GM23248 (cell line): ENCODE measurements at regions not wholly inside any gene's neighbourhood (a gene's known extent, or its start where the extent isn't known, plus 50 kb on each side); places are given as distances from the start of the nearest gene placed in this dataset.
"Not testable (repeated sequence)": the region's sequence is repeated elsewhere in the genome, so short reads cannot be mapped to it uniquely, and the experiment has no call there.

ENCODE experiments used
- DNase-seq: peaks from one replicate; pipeline ENCODE4 v3.0.0-alpha.2; 2015
- H2AFZ ChIP-seq: fragments of 200-600 bp; sonication (generic); 2 replicates; pipeline ENCODE4 v1.6.1; 2016; ENCODE audit warnings: antibody characterized with exemption
- H3F3A ChIP-seq: fragments of 200-600 bp; sonication (generic); 2 replicates; pipeline ENCODE4 v1.6.1; 2016; ENCODE audit warnings: mild to moderate bottlenecking, antibody characterized with exemption, mixed run types; ENCODE audit not compliant: insufficient read depth
- H3K27ac ChIP-seq: fragments of 200-600 bp; sonication (generic); 2 replicates; pipeline ENCODE4 v1.5.1; 2016; ENCODE audit warnings: mild to moderate bottlenecking
- H3K27me3 ChIP-seq: fragments of 200-600 bp; sonication (generic); replicated peaks from 2 replicates; pipeline ENCODE4 v1.6.1; 2016; ENCODE audit warnings: mild to moderate bottlenecking; ENCODE audit not compliant: insufficient read depth
- H3K36me3 ChIP-seq: fragments of 200-600 bp; sonication (generic); 2 replicates; pipeline ENCODE4 v1.6.1; 2016; ENCODE audit warnings: low read depth, mild to moderate bottlenecking
- H3K4me1 ChIP-seq: fragments of 200-600 bp; sonication (generic); 2 replicates; pipeline ENCODE4 v1.6.1; 2016; ENCODE audit warnings: mild to moderate bottlenecking; ENCODE audit not compliant: insufficient read depth
- H3K4me2 ChIP-seq: fragments of 200-600 bp; sonication (generic); one replicate; pipeline ENCODE4 v1.6.1; 2016; ENCODE audit warnings: mild to moderate bottlenecking; ENCODE audit not compliant: unreplicated experiment
- H3K4me3 ChIP-seq: fragments of 200-600 bp; sonication (generic); 2 replicates; pipeline ENCODE4 v1.5.1; 2016; ENCODE audit warnings: mild to moderate bottlenecking
- H3K79me2 ChIP-seq: fragments of 200-600 bp; sonication (generic); 2 replicates; pipeline ENCODE4 v1.6.1; 2016; ENCODE audit warnings: mild to moderate bottlenecking; ENCODE audit not compliant: insufficient read depth
- H3K9ac ChIP-seq: fragments of 200-600 bp; sonication (generic); 2 replicates; pipeline ENCODE4 v1.6.1; 2016; ENCODE audit warnings: mild to moderate bottlenecking
- H3K9me2 ChIP-seq: fragments of 200-600 bp; sonication (generic); 2 replicates; pipeline ENCODE4 v1.6.1; 2016; ENCODE audit warnings: mixed run types, mild to moderate bottlenecking, moderate library complexity; ENCODE audit not compliant: insufficient read depth
- H3K9me3 ChIP-seq: fragments of 200-600 bp; sonication (generic); one replicate; pipeline ENCODE4 v1.6.1; 2017; ENCODE audit warnings: low read depth
- H4K20me1 ChIP-seq: fragments of 200-600 bp; sonication (generic); 2 replicates; pipeline ENCODE4 v1.6.0; 2016; ENCODE audit not compliant: insufficient read depth
- EZH2 ChIP-seq: fragments of 200-600 bp; sonication (generic); IDR thresholded peaks from 2 replicates; pipeline ENCODE4 v1.6.1; 2018; ENCODE audit warnings: antibody characterized with exemption, mild to moderate bottlenecking; ENCODE audit not compliant: insufficient read depth, poor library complexity, severe bottlenecking
- EZH2phosphoT487 ChIP-seq: fragments of 200-600 bp; sonication (generic); IDR thresholded peaks from 2 replicates; pipeline ENCODE4 v1.6.1; 2018; ENCODE audit warnings: antibody characterized with exemption, moderate library complexity, mild to moderate bottlenecking, low read depth; ENCODE audit not compliant: insufficient read depth
- WGBS, 2 experiments: methylation state at CpG; one replicate each; pipeline ENCODE4 v1.1.6; 2015 to 2017; ENCODE audit warnings: low lambda C conversion rate in 2 of 2, low coverage in 1 of 2; ENCODE audit errors: missing lambda C conversion rate in 2 of 2; 5-methylcytosine and 5-hydroxymethylcytosine counted together
- in situ Hi-C: fragments of 300-500 bp; cut with MboI; formaldehyde crosslinking; loops from 2 replicates; pipeline ENCODE4 v1.15.0; 2020

DNA sequence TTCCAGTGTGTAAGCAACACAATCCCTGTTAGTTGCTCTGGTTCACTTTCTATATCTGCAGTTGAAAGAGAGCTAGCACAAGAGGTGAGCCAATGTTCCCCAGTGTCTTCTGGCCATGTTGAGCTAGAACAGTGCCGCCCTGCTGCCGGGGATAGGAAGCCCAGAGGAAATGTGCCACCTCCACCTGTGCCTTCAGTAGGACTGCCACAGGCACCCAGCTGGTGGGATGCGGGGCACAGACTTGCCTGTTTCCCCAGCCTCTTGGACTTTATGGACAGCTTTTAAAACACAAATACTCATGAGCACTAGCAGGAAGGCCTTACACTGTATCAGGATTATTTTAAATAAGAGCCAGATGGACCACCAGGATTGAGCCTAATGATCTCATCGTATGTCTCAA, 234.5 kb upstream of the COBL start:
- no peaks in the 10 kb centered on the region for H3K36me3 ChIP-seq
- H2AFZ ChIP-seq = no peak overlapping the region
- H3K4me2 ChIP-seq = no peak overlapping the region
- H3K4me1 ChIP-seq = no peaks in the 10 kb centered on the region
- 8 to 19% methylated on average over 4 of the region's 4 CpGs for WGBS, 2 experiments
- no peaks in the 10 kb centered on the region for H4K20me1 ChIP-seq
- no peaks in the 10 kb centered on the region for H3K79me2 ChIP-seq
- H3K27me3 ChIP-seq = no peaks in the 10 kb centered on the region
- H3K9me3 ChIP-seq = peaks cover 3% of the 10 kb centered on the region
- no peaks in the 10 kb centered on the region for H3F3A ChIP-seq
- no peak for DNase-seq
- no peak overlapping the region for H3K4me3 ChIP-seq
- no peaks in the 10 kb centered on the region for H3K9me2 ChIP-seq
- no peak overlapping the region for H3K9ac ChIP-seq
- in situ Hi-C loops = no loop called here
- TF ChIP-seq EZH2 (no peak), EZH2phosphoT487 (no peak)
- no peak overlapping the region for H3K27ac ChIP-seq

DNA sequence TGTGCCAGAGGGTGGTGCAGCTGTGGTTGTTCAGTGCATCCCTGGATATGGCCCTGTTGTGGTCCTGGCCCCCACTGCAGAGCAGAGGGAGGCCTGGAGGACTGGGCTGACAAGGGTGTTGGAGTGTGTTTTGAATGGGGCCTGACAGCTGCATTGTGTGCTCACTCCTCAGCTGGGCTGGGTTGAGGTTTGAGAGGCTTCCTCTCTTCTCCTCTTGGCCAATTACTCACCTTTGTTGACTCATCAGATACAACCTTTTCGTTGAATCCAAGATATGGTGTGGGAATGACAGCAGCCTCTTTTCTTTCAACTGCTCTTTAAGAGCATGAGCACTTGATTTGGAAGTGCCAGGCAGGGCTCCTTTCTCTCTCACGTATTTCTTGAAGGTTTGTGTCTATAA, 228.5 kb upstream of the COBL start:
- Histone ChIP-seq H4K20me1 (no peaks in the 10 kb centered on the region), H3K79me2 (no peaks in the 10 kb centered on the region), H3K9ac (no peak overlapping the region), H3K4me3 (no peak overlapping the region), H3K4me2 (no peak overlapping the region), H3K27ac (no peak overlapping the region), H3K36me3 (no peaks in the 10 kb centered on the region), H3K4me1 (no peaks in the 10 kb centered on the region), H3K9me2 (no peaks in the 10 kb centered on the region), H3K27me3 (no peaks in the 10 kb centered on the region), H2AFZ (no peak overlapping the region), H3K9me3 (peaks cover 3% of the 10 kb centered on the region), H3F3A (no peaks in the 10 kb centered on the region)
- no peak for TF ChIP-seq EZH2phosphoT487
- TF ChIP-seq EZH2 = no peak
- 6% methylated on average over 2 of the region's 2 CpGs for WGBS, 2 experiments
- no peak for DNase-seq
- in situ Hi-C loops = no loop called here

DNA sequence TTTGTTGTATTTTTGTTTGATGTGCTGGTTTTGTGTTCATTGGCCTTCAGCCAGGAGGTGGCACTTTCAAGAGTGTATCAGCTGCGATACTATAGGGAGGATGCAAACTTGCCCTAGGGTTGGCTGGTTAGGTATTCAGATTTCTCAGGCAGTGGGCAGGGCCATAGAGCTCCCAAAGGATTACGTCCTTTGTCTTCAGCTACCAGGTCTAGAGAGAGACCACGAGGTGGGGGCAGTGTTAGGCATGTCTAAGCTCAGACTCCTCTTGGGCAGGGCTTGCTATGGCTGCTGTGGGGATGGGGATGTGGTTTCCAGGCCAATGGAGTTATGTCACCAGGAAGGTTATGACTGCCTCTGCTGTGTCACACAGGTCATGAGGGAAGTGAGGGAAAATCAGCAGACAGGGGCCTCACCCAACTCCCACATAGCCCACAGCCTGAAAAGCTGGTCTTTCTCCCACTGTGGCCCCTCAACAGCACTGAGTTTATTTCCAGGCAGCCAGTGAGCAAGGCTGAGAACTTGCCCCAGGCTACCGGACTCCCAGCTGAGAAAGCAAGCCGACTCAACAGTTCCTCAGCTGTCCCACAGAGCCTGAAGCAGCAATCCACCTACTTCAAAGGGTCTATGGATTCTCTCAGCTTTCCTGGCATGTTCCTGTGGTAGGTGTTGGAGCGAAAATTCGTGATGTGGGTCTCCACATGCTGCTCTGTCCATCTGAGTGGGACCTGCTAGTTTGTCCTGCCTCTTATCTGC, 227.4 kb upstream of the COBL start:
- Histone ChIP-seq H3K79me2 (no peaks in the 10 kb centered on the region), H3K4me2 (no peak overlapping the region), H3K9me3 (peaks cover 3% of the 10 kb centered on the region), H3K9me2 (no peaks in the 10 kb centered on the region), H3K27me3 (no peaks in the 10 kb centered on the region), H4K20me1 (no peaks in the 10 kb centered on the region), H3K9ac (no peak overlapping the region), H3K27ac (no peak overlapping the region), H2AFZ (no peak overlapping the region), H3K4me1 (no peaks in the 10 kb centered on the region), H3K36me3 (no peaks in the 10 kb centered on the region), H3K4me3 (no peak overlapping the region), H3F3A (no peaks in the 10 kb centered on the region)
- in situ Hi-C loops = no loop called here
- DNase-seq = no peak
- 9 to 18% methylated on average over 7 of the region's 7 CpGs for WGBS, 2 experiments
- no peak for TF ChIP-seq EZH2phosphoT487
- TF ChIP-seq EZH2 = no peak

DNA sequence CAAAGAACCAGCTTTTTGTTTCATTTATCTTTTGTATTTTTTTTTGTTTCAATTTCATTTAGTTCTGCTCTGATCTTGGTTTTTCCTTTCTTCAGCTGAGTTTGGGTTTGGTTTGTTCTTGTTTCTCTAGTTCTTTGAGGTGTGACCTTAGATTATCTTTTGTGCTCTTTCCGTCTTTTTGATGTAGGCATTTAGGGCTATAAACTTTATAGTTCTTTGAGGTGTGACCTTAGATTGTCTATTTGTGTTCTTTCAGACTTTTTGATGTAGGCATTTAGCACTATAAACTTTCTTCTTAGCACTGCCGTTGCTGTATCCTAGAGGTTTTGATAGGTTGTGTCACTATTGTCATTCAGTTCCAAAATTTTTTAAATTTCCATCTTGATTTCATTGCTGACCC, 224.3 kb upstream of the COBL start:
- H3K79me2 ChIP-seq, H3K27me3 ChIP-seq, in situ Hi-C loops, H3K4me3 ChIP-seq, DNase-seq, H3K4me1 ChIP-seq, H3K9me2 ChIP-seq, H3K36me3 ChIP-seq, H3K4me2 ChIP-seq, H3K27ac ChIP-seq, H2AFZ ChIP-seq, H3F3A ChIP-seq, H3K9me3 ChIP-seq, H4K20me1 ChIP-seq, H3K9ac ChIP-seq: not testable (repeated sequence)
- WGBS, 2 experiments = 6 to 7% methylated on average over 2 of the region's 2 CpGs

DNA sequence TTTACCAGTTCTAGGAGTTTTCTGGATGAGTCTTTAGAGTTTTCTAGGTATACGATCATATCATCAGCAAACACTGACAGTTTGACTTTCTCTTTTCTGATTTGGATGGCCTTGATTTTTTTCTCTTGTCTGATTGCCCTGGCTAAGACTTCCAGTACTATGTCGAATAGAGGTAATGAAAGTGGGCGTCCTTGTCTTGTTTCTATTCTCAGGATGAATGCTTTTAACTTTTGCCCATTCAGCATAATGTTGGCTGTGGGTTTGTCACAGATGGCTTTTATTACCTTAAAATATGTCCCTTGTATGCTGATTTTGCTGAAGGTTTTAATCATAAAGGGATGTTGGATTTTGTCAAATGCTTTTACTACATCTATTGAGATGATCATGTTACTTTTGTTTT, 223.2 kb upstream of the COBL start:
- 2 to 3% methylated on average over 3 of the region's 3 CpGs for WGBS, 2 experiments
- H3K27ac ChIP-seq = no peak overlapping the region
- no peaks in the 10 kb centered on the region for H3F3A ChIP-seq

More for the DNA sequence above, 223.2 kb upstream of the COBL start:
- no peak for DNase-seq
- no peaks in the 10 kb centered on the region for H3K9me2 ChIP-seq
- H3K4me1 ChIP-seq = no peaks in the 10 kb centered on the region
- H3K9me3 ChIP-seq = no peaks in the 10 kb centered on the region
- no peak overlapping the region for H3K4me2 ChIP-seq
- no peak overlapping the region for H3K9ac ChIP-seq
- no peak overlapping the region for H3K4me3 ChIP-seq
- no peaks in the 10 kb centered on the region for H4K20me1 ChIP-seq
- in situ Hi-C loops = no loop called here
- TF ChIP-seq EZH2phosphoT487 = no peak
- no peak for TF ChIP-seq EZH2
- H3K79me2 ChIP-seq = no peaks in the 10 kb centered on the region
- no peak overlapping the region for H2AFZ ChIP-seq
- no peaks in the 10 kb centered on the region for H3K36me3 ChIP-seq
- H3K27me3 ChIP-seq = no peaks in the 10 kb centered on the region
